Myocyte (in vitro differentiated cells): ENCODE measurements at regions not wholly inside any gene's neighbourhood (a gene's known extent, or its start where the extent isn't known, plus 50 kb on each side); places are given as distances from the start of the nearest gene placed in this dataset.

Source experiments
- DNase-seq: peaks from one replicate; pipeline ENCODE4 v3.0.0-alpha.2; 2012; ENCODE audit warnings: low read depth

- DNase-seq: no peak
Measured at GRCh38 chr9:88326936-88327335, 61.3 kb upstream of the SPIN1 start.

- no peak for DNase-seq
Measured at GRCh38 chr9:88326015-88326414, 62.2 kb upstream of the SPIN1 start.

- DNase-seq: peak; percentile 90
Measured at GRCh38 chr9:88322906-88323566, 65.2 kb upstream of the SPIN1 start.

GRCh38 chr9:88321764-88322163 lies 66.5 kb upstream of the SPIN1 start:
- peak; percentile 18 for DNase-seq

- no peak for DNase-seq
Measured at GRCh38 chr9:88320748-88321415, 67.4 kb upstream of the SPIN1 start.

- no peak for DNase-seq
Measured at GRCh38 chr9:88319936-88320747, 68.1 kb upstream of the SPIN1 start.

- DNase-seq: no peak
Measured at GRCh38 chr9:88313364-88314220, 74.7 kb upstream of the SPIN1 start.

- DNase-seq: no peak
Measured at GRCh38 chr9:88312517-88313103, 75.6 kb upstream of the SPIN1 start.

GRCh38 chr9:88312045-88312444 lies 76.2 kb upstream of the SPIN1 start:
- DNase-seq: no peak

GRCh38 chr9:88310310-88310980 lies 77.8 kb upstream of the SPIN1 start:
- no peak for DNase-seq

- DNase-seq: no peak
Measured at GRCh38 chr9:88308831-88309560, 79.2 kb upstream of the SPIN1 start.

- no peak for DNase-seq
Measured at GRCh38 chr9:88307136-88307535, 81.1 kb upstream of the SPIN1 start.

GRCh38 chr9:88303721-88304451 lies 84.4 kb upstream of the SPIN1 start:
- DNase-seq: no peak

- no peak for DNase-seq
Measured at GRCh38 chr9:88302579-88303324, 85.5 kb upstream of the SPIN1 start.

- no peak for DNase-seq
Measured at GRCh38 chr9:88300556-88300955, 87.7 kb upstream of the SPIN1 start.

- DNase-seq: no peak
Measured at GRCh38 chr9:88291856-88292255, 96.4 kb upstream of the SPIN1 start.

GRCh38 chr9:88291056-88291455 lies 97.2 kb upstream of the SPIN1 start:
- DNase-seq: no peak

- DNase-seq: no peak
Measured at GRCh38 chr9:88289532-88289931, 98.7 kb upstream of the SPIN1 start.
